DND-41 (cell line): ENCODE measurements at regions not wholly inside any gene's neighbourhood (a gene's known extent, or its start where the extent isn't known, plus 50 kb on each side); places are given as distances from the start of the nearest gene placed in this dataset.

Experiments used
- ATAC-seq: fragments of 200-7000 bp; cut with Tn5 transposase; 3 replicates; pipeline ENCODE4 v1.9.1; 2021; ENCODE audit warnings: low read depth; ENCODE audit not compliant: insufficient read depth
- DNase-seq: peaks from one replicate; pipeline ENCODE4 v3.0.0-alpha.2; 2020
- H2AFZ ChIP-seq: 2 replicates; pipeline ENCODE4 v1.6.0; 2012; ENCODE audit warnings: low read depth, low read length
- H3K27ac ChIP-seq: 2 replicates; pipeline ENCODE4 v1.5.1; 2012; ENCODE audit warnings: low read length, inconsistent platforms
- H3K27me3 ChIP-seq: fragments of 200-600 bp; sonication (generic); 2 replicates; pipeline ENCODE4 v1.6.0; 2012; ENCODE audit warnings: low read length, mild to moderate bottlenecking, inconsistent platforms; ENCODE audit not compliant: insufficient read depth, poor library complexity
- H3K36me3 ChIP-seq: 2 replicates; pipeline ENCODE4 v1.5.1; 2012; ENCODE audit warnings: low read length, inconsistent platforms; ENCODE audit not compliant: insufficient read depth
- H3K4me1 ChIP-seq: 2 replicates; pipeline ENCODE4 v1.5.1; 2012; ENCODE audit warnings: mild to moderate bottlenecking, low read length; ENCODE audit not compliant: insufficient read depth
- H3K4me2 ChIP-seq: 2 replicates; pipeline ENCODE4 v1.6.0; 2012; ENCODE audit warnings: mild to moderate bottlenecking, moderate library complexity, low read length, inconsistent platforms; ENCODE audit not compliant: insufficient read depth
- H3K4me3 ChIP-seq, 2 experiments: fragments of 200-600 bp in 1 of 2; shearing (Covaris generic) in 1 of 2; 2 replicates each; pipeline ENCODE4 v1.5.1; 2012 to 2016; ENCODE audit warnings: inconsistent platforms in 2 of 2, low read length in 2 of 2, mild to moderate bottlenecking in 2 of 2, low read depth in 1 of 2, moderate library complexity in 1 of 2
- H3K79me2 ChIP-seq: 2 replicates; pipeline ENCODE4 v1.6.0; 2012; ENCODE audit warnings: low read length, inconsistent platforms; ENCODE audit not compliant: insufficient read depth
- H3K9ac ChIP-seq: 2 replicates; pipeline ENCODE4 v1.6.0; 2012; ENCODE audit warnings: low read depth, mild to moderate bottlenecking, inconsistent platforms, low read length, moderate library complexity
- H3K9me3 ChIP-seq: 2 replicates; pipeline ENCODE4 v1.5.1; 2012; ENCODE audit warnings: low read length, moderate library complexity, mild to moderate bottlenecking, inconsistent platforms; ENCODE audit not compliant: insufficient read depth, severe bottlenecking
- H4K20me1 ChIP-seq: 2 replicates; pipeline ENCODE4 v1.6.0; 2012; ENCODE audit warnings: low read length; ENCODE audit not compliant: insufficient read depth
- EZH2 ChIP-seq: IDR thresholded peaks from 3 replicates; pipeline ENCODE4 v1.6.1; 2012; ENCODE audit warnings: borderline replicate concordance, low read depth, mild to moderate bottlenecking, moderate library complexity, low read length, inconsistent platforms; ENCODE audit not compliant: severe bottlenecking
- TF ChIP-seq, protein P1 (sequence below): IDR thresholded peaks from 2 replicates; pipeline ENCODE4 v1.5.1; 2012; ENCODE audit warnings: borderline replicate concordance, low read length, moderate library complexity, mild to moderate bottlenecking; ENCODE audit not compliant: poor library complexity, severe bottlenecking; ENCODE audit errors: extremely low read depth

DNA sequence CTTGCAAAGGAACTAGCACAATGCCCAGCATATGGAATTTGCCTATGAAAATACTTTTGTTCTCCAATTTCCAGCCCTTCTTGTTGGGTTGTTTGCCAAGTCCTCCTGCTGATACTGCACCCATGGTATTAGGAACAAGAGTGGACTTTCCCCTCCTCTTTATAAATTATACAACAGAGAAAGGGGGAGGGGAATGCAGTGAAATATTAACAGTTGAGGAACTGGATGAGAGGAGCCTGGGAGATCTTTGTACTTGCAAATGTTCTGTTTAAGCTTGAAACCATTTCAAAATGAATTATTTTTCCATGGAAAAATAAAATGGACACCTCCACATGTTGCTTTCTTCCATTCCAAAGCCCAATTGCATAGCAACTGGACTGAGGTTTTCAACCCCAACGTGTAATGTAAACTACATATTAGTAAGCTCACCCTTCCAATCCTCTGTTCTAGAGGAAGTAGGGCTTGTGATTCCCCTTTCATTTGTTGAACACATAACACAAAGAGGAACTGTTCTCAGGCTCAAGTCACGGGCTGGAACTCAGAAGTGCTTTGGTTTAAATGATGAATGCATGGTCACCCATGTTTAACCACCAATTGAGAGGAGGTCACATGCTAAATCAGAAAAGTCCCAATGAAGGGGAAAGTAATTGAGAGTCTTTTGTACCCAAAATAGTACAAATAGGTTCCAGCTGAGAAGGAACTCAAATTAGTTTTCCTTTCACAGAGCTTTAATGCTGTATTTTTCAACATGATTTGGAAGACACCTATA, 66.2 kb upstream of the ZC3H12C start:
- TF ChIP-seq EZH2, result no peak
- TF ChIP-seq, protein P1, sequence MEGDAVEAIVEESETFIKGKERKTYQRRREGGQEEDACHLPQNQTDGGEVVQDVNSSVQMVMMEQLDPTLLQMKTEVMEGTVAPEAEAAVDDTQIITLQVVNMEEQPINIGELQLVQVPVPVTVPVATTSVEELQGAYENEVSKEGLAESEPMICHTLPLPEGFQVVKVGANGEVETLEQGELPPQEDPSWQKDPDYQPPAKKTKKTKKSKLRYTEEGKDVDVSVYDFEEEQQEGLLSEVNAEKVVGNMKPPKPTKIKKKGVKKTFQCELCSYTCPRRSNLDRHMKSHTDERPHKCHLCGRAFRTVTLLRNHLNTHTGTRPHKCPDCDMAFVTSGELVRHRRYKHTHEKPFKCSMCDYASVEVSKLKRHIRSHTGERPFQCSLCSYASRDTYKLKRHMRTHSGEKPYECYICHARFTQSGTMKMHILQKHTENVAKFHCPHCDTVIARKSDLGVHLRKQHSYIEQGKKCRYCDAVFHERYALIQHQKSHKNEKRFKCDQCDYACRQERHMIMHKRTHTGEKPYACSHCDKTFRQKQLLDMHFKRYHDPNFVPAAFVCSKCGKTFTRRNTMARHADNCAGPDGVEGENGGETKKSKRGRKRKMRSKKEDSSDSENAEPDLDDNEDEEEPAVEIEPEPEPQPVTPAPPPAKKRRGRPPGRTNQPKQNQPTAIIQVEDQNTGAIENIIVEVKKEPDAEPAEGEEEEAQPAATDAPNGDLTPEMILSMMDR, result no peak
- Histone ChIP-seq H3K4me1 (no peaks in the 10 kb centered on the region), H3K27ac (no peak overlapping the region), H3K9me3 (no peaks in the 10 kb centered on the region), H3K4me2 (no peak overlapping the region), H3K27me3 (no peaks in the 10 kb centered on the region), H3K36me3 (no peaks in the 10 kb centered on the region), H3K4me3 (no peak overlapping the region), H2AFZ (no peak overlapping the region), H3K9ac (no peak overlapping the region), H4K20me1 (no peaks in the 10 kb centered on the region), H3K79me2 (no peaks in the 10 kb centered on the region)
- ATAC-seq (no peak), DNase-seq (no peak)

DNA sequence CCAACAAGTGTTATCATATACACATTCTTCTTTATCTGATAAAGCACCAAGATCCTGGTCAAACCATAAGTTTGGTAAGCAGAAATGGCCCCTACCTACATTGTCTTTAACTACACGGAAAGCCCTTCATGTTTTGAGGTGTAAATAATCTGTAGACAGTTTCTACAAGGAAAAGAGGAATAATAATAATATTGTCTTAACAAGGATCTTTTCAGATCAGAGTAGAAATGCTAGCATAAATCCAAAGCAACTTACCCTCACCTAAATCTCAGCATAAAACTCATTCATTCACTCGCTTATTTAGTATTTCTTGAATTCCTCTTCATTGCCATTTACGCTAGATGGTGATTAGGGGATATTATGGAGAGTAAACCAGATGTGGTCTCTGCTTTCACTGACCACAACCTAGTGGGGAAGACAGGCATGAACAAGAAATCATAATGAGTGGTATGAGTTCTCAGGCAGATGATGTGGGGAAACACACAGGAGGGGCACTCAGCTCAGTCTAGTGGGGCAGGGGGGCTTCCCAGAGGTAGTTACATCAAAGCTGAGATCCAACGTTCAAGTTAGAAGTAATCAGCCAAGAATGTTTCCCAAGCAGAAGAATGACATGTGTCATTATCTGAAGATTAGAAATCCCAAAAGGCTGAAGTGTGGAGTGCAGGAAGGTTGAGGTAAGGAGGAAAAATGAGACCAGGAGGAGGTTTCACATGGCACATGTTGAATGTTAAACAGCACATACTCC, 65.4 kb upstream of the ZC3H12C start:
- Histone ChIP-seq H3K9ac (no peak overlapping the region), H3K79me2 (no peaks in the 10 kb centered on the region), H3K4me3 (no peak overlapping the region), H4K20me1 (no peaks in the 10 kb centered on the region), H3K27ac (no peak overlapping the region), H3K9me3 (no peaks in the 10 kb centered on the region), H3K36me3 (no peaks in the 10 kb centered on the region), H2AFZ (no peak overlapping the region), H3K27me3 (no peaks in the 10 kb centered on the region), H3K4me2 (no peak overlapping the region), H3K4me1 (no peaks in the 10 kb centered on the region)
- TF ChIP-seq, protein P1, result no peak
- TF ChIP-seq EZH2, result no peak
- no peak for DNase-seq
- no peak for ATAC-seq

GRCh38 chr11:110028921-110029320, 64.3 kb upstream of the ZC3H12C start:
- TF ChIP-seq, protein P1, result no peak
- TF ChIP-seq EZH2, result no peak
- Histone ChIP-seq H3K36me3 (no peaks in the 10 kb centered on the region), H3K9ac (no peak overlapping the region), H3K4me3 (no peak overlapping the region), H3K27me3 (no peaks in the 10 kb centered on the region), H3K9me3 (no peaks in the 10 kb centered on the region), H3K4me2 (no peak overlapping the region), H4K20me1 (no peaks in the 10 kb centered on the region), H2AFZ (no peak overlapping the region), H3K27ac (no peak overlapping the region), H3K4me1 (no peaks in the 10 kb centered on the region), H3K79me2 (no peaks in the 10 kb centered on the region)
- DNase-seq (no peak), ATAC-seq (no peak)
